GM21360 (cell line): ENCODE measurements at regions not wholly inside any gene's neighbourhood (a gene's known extent, or its start where the extent isn't known, plus 50 kb on each side); places are given as distances from the start of the nearest gene placed in this dataset.

Experiments used
- ATAC-seq: cut with Tn5 transposase; IDR thresholded peaks from one replicate; pipeline ENCODE4 v1.9.1; 2021; ENCODE audit warnings: mild to moderate bottlenecking, moderate library complexity; ENCODE audit not compliant: unreplicated experiment

DNA sequence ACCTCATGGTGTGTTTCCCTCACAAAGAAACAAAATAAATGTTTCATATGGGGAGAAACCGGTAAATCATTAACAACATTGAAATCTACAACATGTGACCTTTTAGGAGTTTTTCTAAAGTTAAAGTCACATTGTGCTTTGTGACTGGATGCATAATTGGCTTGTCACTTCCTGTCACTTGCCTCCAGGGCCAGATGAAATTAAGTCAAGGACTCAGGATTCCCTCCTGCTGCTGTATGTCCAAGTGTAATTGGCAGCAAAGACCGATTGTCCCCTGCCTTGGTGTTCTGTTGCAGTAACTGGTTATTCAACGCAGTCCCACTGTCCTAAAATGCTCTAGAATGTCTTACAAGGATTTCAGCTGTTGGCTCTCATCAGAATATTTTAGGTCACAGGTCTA, 448.2 kb downstream of the LIG4 start:
- ATAC-seq: no peak

DNA sequence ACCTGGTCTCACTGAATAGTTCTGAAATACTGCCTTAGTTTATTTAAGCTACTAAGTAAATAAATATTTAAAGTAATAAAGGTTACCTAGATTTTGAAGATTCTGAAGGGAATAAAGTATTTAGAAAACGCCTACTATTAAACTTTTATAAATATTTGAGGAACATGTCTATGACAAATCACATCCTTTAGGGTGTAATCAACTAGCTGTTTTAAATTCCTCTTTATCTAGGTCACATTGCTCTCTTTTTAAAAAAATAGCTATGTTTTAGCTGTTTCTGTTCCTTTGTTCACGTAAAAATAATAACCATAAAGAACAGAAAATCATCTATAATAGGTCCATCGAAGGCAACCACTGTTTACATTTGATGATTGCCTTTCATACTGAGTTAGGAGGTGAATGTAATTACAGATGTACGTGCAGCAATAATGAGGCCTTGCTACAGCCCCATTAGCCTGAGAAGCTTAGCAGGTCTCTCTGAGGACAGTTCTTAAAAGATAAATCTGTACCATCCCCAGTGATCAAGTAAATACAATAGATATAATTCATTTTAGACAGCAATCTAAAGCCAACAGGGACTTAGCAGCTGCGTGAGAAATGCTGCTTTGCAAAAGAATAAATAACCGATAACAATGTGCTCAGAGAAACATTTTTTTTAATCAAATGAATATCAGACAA, 449.5 kb downstream of the LIG4 start:
- no peak for ATAC-seq

DNA sequence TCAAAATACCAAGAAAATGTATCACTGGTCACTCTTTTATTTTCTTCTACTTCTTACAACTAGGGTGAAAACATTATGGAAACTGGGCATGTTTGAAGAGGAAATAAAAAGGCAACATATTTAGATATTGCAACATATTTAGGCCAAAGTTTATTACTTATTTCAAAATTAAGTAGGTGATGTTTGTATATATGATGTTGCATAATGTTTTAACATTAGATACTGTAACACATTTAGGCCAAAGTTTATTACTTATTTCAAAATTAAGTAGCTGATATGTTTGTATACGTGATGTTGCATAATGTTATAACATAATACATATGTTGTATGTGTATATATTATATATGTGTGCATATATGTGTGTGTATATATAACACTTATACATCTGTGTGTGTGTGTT, 451.3 kb downstream of the LIG4 start:
- ATAC-seq: no peak

DNA sequence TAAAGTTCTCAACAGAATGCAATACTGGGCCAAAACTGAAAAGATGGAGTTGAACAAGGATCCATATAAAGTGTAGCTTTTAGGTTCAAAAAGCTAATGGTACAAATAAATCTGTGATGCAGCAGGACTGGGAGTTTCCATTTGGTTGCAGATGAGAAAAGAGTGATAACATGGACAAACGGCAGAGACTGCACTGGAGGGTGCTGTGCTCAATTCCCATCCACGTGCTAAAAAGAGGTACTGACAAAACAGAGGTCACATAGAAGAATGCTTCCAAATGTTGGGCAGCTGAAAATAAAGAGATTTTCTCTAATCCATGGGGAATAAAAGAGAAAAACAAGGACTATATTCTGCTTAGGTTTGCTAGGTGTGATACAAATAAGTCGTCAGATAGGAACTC, 461.6 kb downstream of the LIG4 start:
- ATAC-seq: no peak

DNA sequence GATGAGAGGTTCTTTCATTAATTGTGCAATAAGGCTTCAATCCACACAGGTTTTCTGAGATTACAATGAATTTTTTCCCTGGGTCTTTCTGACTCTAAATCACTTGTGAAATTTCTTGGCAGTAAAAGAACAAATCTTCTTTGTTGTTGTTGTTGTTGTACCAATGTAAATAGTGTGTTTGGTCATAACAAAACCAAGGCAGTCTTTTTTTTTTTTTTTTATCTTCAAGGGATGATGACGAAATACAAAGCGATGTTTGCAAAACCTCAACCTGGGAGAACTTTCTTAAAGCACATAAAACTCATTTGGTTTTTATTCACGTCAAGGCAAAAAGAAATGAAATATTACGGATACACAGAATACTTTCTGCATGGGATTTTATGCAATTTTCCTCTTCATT, 462.0 kb downstream of the LIG4 start:
- ATAC-seq: no peak

DNA sequence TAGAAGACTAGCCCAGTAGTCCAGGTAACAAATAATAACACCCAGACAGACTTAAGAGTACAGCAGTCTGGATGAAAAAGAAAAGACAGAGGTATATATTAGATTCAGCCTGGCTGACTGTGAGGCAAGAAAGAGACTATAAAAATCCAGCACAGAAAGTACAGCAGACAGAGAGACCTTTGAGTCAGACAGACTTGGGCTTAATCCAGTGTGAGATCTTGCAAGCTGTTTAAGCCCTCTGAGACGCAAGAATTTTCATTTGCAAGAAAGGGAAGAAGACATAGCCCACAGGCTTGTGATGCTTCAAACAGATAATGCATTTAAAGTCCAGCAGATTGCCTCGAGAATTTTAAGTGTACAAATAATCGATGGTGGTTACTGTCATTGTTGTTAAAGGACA, 471.4 kb downstream of the LIG4 start:
- no peak for ATAC-seq

DNA sequence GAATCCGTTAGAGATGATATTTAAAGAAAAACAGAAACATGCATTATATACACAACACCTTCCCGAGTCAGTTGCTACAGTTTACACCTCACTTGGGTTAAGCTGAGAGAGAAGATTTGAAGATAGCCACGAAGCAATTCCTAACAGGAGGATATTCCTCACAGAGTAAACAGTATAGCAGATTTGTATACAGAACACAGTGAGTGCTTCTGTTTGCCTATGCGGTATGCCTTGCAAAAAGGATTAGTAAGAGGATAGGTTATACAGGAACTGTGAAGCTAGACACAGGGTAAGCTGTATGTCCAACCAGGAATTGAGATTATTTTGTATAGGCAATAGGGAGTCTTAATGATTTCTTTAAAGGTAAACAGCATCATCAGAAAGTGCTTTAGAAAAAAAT, 471.8 kb downstream of the LIG4 start:
- no peak for ATAC-seq

DNA sequence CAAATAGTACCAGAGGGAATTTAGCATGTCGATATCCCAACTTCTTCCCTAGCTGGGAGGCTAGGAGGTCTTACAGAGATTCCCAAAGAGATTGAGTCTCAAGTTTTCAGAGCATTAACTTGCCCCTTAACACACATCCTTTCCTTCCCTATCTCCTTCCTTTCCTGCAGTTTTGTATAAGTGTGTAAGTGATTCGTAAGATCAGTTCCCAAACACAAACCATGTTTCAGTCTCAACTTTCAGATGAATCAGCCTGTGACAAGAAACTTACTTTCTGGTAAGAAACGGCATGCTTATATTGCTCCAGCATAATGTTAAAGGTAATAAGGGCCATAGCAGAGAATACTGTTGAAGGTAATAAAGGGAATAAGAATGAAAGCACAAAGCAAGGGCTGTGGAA, 472.2 kb downstream of the LIG4 start:
- ATAC-seq: no peak

DNA sequence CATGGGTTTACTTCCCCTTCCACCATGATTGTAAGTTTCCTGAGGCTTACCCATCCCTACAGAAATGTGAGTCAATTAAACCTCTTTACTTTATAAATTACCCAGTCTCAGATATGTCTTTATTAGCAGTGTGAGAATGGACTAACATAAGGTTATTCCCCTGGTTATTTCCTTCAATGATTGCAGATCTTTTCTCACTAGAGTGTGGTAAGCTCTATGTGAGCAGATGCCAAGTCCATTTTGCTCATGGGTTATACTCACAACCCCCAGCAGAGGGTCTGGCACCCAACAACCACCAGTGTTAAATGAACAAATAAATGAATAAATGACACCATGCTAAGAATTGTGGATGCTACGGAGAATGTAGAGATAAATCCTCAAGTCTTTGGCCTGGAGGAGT, 472.8 kb downstream of the LIG4 start:
- no peak for ATAC-seq

DNA sequence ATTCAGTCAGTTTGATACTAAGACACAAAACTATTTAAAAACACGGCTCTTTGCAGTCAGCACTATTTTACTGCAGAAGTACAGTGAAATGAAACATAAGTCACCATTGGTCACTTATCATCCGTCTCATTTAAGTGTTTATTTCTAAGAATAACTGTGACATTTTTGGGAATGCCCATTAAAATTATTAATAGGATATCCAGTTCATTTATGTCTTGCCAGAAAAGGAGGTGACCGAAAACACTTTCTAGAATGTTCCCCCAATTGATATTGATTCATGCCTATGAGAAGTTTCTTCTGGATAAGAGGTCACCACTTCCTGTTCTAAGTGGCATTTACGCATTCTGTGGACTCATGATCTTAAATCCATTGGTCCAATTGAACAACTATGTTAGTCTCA, 477.3 kb downstream of the LIG4 start:
- no peak for ATAC-seq

DNA sequence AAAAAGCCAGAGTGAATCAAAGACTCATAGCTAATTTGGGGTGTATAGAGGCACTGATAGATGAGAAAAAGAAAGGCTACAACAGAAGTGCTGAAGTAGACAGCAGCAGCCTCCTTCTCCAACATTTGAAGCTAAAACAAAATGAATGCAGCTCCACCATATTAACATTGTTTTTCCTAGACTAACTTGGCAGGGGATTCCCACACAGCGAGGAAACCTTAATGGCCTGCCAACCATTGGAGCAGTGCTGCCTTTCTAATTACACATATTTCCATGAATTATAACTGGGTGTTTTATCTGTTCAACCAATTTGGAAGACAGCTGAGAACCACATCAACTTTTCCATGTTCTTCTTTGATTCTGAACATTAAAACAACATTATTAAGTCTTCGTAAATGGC, 478.6 kb downstream of the LIG4 start:
- no peak for ATAC-seq

DNA sequence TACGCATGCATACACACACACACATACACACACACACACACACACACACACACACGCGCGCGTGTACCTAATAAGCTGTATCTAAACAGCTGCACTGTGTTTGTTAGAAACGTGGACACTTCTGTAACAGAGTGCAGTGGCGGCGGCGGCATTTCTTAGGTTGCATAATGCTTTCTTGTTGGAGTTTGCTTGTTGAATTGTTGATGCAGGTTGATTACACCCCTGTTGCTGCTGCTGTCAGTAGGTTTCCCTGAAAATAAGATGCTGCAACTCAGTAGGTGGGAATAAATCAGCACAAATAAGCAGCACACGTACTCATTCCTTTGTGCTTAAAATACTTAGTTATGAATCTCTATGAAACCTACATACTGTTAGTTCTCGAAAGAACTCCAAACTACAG, 479.2 kb downstream of the LIG4 start:
- ATAC-seq: no peak

DNA sequence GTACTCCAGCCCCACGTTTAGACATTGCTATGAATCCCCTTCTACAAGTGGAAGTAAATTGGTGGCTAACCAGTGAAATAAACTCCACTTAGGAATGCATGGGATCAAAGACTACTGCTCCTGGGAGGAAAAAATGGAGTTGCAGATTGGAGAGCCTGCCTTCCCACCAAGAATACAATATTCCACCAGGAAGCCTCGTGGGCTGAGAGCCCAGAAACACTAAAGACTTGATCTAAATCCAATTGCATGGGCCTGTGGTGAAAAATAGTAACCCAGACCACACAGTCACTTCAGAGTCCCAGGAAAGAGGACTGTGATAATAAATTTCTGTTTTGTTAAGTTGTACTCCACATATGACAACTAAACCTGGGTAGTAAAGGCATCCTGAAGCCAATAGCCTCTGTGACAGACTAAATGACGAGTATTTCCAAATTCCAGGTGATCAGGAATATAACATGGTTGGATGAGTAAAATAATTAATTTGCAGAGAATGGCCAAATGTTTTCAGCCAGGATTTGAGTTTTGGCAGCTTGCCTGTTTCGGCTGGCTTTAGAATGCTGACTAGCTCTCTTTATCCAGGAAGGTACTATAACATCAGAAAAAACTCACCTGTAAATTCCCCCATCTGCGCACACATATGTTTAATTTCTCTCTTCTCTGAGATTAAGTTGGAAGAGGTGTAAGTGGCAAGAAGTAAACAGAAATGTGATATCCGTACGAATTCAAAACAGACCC, 480.3 kb downstream of the LIG4 start:
- ATAC-seq: no peak

DNA sequence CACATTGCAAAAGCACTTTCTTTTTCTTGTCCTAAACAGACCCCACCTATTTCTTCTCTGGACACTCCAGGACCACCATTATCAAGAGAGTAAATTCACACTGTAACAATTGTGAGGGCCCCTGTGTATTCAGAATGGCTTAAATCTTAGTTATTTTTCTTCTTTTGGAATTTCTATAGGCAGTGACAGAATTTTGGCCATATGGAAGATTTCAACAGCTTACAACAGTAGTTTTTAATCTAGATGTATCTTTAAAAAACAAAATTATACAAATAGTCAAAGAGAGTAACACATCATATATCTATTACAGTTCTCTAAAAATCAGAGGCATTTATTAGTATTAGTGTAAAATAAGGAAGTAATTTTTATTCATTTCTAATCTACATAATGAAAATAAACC, 482.1 kb downstream of the LIG4 start:
- ATAC-seq: no peak

DNA sequence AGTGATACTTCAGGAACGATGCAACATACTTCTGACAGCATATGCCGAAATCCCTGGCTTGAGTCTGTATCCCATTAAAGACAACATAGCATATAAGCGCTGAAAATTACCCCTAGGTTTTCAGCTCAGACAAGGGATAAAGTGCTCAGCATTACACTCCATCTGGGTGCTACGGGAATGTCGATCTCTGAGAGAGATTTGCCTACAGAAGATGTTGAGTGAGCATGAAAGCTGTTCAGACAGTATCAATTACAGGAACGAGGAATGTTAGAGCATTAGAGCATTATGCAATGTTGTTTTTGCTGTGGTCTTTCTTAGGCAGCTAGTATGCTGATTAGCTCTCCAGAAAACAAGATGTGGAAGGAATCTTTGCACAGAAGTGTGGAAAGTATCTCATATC, 484.5 kb downstream of the LIG4 start:
- ATAC-seq: no peak

DNA sequence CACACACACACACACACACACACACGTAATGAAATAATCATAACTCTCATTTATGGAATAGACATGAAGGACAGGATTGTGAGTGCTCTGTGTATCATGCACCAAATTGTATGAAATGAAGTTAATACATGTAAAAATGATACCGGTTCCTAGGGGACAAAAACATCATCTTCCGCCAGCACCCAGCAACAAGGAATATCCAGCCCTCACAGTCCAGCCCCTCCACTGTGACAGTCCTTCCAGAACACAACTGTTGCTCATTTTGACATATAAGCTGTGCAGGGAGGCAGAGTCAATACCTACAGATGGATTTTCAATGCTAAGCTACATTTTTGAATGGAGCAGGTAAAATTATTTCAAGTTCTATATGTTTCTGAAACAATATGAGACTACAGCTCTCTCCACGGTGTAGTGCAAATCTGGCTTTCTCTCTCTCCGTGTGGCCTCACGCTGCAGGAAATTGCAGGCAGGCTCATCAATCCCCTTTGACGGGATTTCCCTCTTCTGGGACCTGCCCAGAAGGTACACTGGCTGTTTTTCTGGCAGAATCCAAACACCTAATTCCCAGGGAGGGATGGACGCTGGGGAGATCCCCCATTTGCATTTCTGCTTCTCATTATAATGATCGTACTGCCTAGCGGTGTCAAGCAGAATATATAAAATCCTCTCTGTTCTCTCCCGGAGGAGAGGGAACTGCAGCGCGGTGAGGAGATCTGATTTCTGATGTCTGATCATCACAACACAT, 494.0 kb downstream of the LIG4 start:
- no peak for ATAC-seq

DNA sequence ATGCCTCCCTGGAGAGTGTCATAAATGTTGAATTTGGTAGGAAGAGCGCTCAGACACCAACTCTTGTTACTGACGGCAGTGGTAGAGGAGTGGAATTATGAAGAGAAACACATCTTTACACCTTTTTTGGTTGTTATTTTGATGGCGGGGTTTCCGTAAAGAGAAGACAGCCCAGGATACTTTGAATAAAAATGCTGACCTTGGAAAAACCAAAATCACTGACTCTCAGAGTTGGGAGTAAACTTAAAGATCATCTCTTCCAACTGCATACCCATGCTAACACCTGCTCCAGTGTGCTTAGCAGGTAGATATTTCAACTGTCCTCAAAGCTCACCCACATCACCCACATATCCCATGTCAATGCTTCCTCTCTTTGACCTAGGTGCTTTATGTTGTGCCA, 498.6 kb downstream of the LIG4 start:
- ATAC-seq: no peak

DNA sequence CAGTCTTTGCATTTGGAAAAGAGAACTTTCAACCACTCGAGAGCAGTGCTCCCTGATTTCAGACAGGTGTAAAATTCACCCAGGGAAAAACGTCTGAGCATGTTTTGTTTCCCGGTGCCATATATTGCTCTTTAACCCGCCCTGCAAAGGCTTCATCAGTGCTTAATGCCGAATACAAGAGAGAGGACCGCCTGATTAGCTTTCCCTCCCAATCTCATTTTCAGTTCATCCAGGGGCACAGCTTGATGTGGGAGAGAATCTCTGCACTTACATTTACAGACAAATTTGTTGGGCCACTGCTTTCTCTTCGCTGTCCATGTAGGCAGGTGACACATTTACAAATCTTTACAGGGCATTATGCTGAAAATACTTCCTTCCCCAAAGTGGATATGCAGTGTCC, 499.1 kb downstream of the LIG4 start:
- no peak for ATAC-seq

DNA sequence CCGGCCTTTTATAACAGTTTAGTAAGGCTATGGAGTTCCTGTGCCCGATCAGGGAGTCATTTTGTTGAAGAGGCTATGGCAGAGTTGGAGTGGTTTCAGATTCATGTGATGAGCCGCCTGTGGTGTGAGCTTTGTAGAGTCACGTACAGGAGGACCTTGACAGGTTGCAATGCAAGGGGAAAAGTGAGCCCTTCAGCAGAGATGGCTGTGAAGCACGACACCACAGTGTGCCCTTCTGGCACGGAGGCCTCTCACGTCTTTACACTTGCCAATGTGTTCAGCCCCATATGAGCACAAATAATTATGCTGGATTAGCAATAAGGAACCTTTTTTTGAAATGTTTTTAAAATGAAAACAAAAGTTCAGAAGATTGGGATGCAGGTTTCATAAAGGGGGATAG, 499.8 kb downstream of the LIG4 start:
- ATAC-seq: no peak

DNA sequence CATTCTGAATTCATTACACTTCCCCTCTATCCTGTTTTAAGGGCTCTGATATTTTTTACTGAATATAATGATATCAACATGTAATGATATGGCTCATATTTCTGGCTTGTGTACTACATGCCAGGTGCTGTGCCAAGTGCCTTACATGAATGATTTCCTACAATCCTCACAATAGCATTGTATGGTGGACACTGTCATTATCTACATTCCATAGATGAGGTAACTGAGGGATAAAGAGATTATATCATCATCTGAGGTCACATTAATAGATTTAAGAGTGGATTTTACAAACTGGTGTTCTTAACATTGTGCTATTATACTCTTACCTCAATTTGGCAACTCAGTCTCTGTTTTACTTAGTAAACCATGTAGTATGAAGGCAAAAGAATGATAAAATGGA, 502.0 kb downstream of the LIG4 start:
- no peak for ATAC-seq

DNA sequence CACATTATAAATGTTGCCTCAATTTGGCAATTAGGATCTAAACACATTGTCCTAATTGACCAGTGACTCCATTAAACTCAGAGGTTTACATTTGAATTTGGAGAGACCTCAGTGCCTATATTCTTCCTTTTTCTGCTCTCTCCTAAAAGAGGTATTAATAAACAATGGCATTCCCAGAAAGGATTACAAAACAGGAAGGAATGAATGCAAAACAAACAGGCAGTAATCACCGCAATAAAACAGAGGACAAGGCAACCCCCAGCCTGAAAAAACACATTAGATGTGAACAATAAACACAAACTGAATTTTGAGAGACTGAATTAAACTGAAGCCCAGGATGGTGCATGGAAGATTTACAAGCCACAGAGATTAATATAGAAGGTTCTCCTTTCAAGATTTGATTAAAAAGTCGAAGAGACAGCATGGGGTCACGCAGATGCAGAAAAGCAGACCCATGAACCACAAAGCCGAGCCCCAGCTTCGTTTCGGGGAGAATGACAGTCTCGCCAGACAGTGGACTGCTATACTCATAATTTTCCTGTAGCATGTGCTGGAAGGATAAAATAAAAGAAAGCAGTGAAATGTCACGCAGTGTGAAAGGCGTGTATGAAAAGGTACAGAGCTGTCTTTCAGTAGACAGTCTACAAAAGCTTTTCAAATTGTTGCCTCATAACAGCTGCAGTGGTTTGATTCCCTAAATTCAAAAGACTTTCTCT, 503.0 kb downstream of the LIG4 start:
- no peak for ATAC-seq

DNA sequence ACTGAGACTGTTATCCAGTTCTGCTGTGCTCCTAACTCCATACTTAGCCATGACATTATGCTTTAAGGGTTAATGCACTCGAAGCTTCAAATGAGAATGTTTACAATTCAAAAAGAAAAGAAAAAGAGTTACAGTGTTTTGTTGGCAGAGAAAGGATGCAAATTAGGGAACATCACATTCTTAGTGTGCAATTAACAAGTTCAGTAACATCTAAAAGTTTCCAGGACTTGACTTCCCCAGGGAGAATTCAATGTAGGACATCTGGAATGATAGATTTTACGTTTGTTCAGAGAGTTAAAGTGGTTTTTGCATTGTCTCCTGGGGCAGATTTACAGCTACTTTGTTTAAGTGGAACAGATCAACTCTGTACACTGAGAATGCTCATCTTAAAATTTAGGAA, 525.2 kb downstream of the LIG4 start:
- no peak for ATAC-seq
